Epithelial cell of esophagus (primary cell): ENCODE measurements at regions not wholly inside any gene's neighbourhood (a gene's known extent, or its start where the extent isn't known, plus 50 kb on each side); places are given as distances from the start of the nearest gene placed in this dataset.

Experiments
- DNase-seq: peaks from one replicate; pipeline ENCODE4 v3.0.0; 2010; ENCODE audit warnings: low read depth
- H3K4me3 ChIP-seq: 2 replicates; pipeline ENCODE4 v1.5.1; 2011; ENCODE audit warnings: mild to moderate bottlenecking, low read length, control low read depth
- CTCF ChIP-seq: IDR thresholded peaks from 2 replicates; pipeline ENCODE4 v1.5.1; 2011; ENCODE audit warnings: low read depth, mild to moderate bottlenecking, low read length, control low read depth, inconsistent platforms; ENCODE audit not compliant: insufficient read depth; ENCODE audit errors: missing control alignments

- no peak for TF ChIP-seq CTCF
- no peak for DNase-seq
These were observed 236.0 kb downstream of the UTP18 start for GRCh38 chr17:51496378-51496777.

GRCh38 chr17:51499897-51500296 is 239.6 kb downstream of the UTP18 start:
- no peak for DNase-seq
- no peak overlapping the region for H3K4me3 ChIP-seq
- TF ChIP-seq CTCF = no peak

More at GRCh38 chr17:51496378-51496777, 236.0 kb downstream of the UTP18 start:
- no peak overlapping the region for H3K4me3 ChIP-seq

GRCh38 chr17:51500454-51500853 is 240.1 kb downstream of the UTP18 start:
- no peak for TF ChIP-seq CTCF
- no peak overlapping the region for H3K4me3 ChIP-seq
- no peak for DNase-seq

GRCh38 chr17:51505450-51505849 is 245.1 kb downstream of the UTP18 start:
- DNase-seq = no peak
- no peak overlapping the region for H3K4me3 ChIP-seq
- no peak for TF ChIP-seq CTCF

- H3K4me3 ChIP-seq = no peak overlapping the region
- no peak for TF ChIP-seq CTCF
- DNase-seq = no peak
These were observed 247.1 kb downstream of the UTP18 start for GRCh38 chr17:51507444-51507843.

GRCh38 chr17:51508048-51508447 is 247.7 kb downstream of the UTP18 start:
- H3K4me3 ChIP-seq = no peak overlapping the region
- no peak for DNase-seq
- no peak for TF ChIP-seq CTCF

- TF ChIP-seq CTCF = no peak
- H3K4me3 ChIP-seq = no peak overlapping the region
- no peak for DNase-seq
These were observed 250.6 kb downstream of the UTP18 start for GRCh38 chr17:51510940-51511339.
